ENCODE measurements at regions not wholly inside any gene's neighbourhood (a gene's known extent, or its start where the extent isn't known, plus 50 kb on each side); places are given as distances from the start of the nearest gene placed in this dataset.
"Not testable (repeated sequence)": the region's sequence is repeated elsewhere in the genome, so short reads cannot be mapped to it uniquely, and the experiment has no call there.

DNA sequence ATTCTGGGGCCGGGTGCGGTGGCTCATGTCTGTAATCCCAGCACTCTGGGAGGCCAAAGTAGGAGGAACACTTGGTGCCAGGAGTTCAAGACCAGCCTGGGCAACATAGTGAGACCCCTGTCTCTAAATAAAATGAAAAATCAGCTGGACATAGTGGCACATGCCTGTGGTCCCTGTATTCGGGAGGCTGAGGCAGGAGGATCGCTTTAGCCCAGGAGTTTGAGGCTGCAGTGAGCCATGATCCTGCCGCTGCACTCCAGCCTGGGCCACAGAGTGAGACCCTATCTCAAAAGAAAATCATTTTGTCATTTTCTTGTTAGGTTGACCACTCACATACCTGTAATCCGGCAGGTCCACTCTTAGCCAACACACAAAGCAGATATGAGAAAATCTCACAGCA lies 63.6 kb upstream of the IQSEC1 start:
- not testable (repeated sequence) for TF ChIP-seq EZH2 (IDR thresholded peaks at IDR 0.05; ENCODE audit: insufficient read depth, poor library complexity, severe bottlenecking); EZH2phosphoT487 (IDR thresholded peaks at IDR 0.05; ENCODE audit: insufficient read depth, low read depth)
